ENCODE measurements at regions not wholly inside any gene's neighbourhood (a gene's known extent, or its start where the extent isn't known, plus 50 kb on each side); places are given as distances from the start of the nearest gene placed in this dataset.
A peak's percentile ranks its signal among the peaks of the same experiment; 100 is the strongest.
"Not testable (repeated sequence)": the region's sequence is repeated elsewhere in the genome, so short reads cannot be mapped to it uniquely, and the experiment has no call there.

DNA sequence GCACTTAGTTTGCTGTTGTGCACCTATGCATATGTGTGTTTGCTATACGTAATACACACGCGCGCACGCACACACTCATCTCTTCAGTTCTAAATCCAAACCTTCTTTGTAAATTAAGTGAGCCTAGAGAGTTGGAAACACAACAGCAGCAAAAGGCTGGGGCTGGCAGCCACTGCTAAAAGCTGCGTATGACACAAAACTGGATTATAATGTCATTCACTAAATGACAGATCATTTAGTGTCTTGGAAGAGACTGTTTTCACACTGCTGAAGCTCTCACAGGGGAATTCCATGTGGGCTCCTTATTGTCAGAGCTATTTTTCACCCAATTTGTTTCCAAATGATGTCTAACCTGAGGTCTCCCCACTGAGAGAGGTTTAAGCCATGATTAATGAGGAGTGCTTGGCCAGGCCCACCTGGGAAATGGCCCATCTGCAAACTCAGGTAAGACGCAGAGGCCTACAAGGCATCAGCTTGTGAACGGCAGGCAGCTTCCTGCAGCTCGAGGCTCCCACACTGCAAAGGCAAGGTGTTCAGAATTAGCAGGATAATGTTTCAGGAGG is 94.2 kb downstream of the OLIG3 start:
- DNase-seq (ENCODE audit: low read depth in 3 of 3): no peak

DNA sequence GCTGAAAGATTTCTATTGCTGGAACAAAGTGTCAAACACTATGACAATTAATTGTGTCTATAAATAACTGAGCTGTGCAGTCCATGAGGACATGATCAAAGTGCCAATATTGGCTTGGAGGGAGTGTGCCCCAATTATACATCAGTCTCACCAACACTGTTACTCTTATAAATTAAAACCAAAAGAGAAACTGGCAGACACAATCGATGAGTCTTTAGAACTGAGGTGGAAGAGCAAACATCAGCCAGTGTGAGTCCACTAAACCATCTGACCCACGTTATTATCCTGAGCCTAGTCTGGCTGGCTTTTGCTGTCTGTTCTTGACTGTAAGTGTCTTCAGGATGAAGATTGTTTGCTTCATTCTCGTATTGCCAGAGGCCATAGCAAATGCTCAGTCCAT is 98.9 kb downstream of the OLIG3 start:
- no peak for DNase-seq (ENCODE audit: low read depth in 3 of 3)

DNA sequence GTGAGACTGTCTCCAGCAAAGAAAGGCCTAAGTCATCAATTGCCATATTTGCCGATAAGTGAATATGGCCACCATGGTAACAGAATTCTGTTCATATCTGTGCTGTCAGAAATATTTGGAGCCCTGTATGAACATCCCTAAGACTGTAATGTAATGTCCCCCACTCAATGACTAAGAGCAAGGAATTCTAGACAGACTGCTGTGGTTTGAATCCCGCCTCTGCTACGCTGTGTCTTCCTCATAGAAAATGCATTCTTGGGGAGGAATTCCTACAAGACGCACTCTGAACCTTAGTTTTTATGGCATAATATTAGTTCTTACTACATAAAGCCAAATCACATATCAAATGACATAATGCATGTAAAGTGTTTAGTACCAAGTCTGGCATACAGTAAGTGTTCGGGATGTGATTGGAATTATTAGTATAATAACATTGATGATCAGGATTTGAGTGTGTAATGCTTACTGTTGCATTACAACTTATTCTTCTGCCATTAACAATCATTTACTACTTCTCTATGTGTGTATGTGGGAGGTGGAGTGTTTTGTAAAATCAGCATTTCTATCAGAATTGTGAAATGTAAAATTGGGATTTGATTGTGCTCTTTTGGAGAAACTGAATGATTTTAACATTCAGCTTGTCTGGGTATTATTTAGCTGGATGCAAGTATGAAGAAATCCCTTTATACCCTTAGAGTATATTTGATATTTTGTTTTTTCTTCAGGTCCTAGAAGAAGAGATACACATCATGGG is 103.0 kb downstream of the OLIG3 start:
- DNase-seq (ENCODE audit: low read depth in 3 of 3): no peak

DNA sequence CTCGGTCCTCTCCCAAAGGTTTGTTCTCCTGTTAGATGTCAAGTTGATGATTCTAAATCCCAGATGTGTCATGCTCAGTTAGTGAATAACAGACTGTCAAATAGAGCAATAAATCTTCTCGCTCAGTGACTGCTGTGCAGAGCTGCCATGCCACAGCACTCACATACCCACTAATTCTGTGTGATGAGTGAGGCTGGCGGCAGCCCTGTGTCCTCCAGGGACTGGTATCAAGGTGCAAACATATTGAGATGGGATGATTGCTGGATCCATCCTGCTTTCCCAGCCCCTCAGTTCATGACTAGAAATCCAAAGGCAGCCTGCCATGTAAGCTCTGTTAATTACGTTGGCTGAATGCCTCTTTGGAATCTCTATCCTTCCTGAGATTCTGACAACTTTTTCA is 103.9 kb downstream of the OLIG3 start:
- DNase-seq (ENCODE audit: low read depth in 3 of 3): no peak

DNA sequence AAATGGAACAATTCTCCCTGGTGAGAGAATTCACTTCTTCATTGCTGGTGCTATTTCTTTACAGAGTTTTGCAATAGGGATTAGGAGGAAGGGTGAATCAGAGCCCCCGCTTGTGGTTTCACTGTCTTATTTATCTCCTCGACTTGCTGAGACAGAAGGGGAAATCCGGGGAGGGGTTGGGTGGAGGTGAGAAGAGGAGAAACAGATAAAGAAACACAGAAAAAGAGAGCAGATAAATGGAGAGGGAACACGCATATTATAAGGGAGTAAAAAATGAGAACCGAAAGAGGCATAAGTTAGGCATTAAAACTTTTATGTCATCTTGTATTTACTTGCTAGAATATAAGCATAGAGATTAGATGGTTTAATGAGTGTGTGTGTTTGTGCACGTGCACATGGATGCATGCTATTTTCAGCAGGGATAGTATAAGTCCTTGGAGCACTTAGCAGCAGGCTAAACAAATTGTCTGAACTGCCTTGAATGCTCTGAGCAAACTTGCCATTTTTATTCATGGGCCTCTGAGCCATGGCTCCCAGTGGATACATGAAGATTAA is 105.0 kb downstream of the OLIG3 start:
- peak; percentile 54 to 74 (median 56) for DNase-seq (ENCODE audit: low read depth in 3 of 3)

DNA sequence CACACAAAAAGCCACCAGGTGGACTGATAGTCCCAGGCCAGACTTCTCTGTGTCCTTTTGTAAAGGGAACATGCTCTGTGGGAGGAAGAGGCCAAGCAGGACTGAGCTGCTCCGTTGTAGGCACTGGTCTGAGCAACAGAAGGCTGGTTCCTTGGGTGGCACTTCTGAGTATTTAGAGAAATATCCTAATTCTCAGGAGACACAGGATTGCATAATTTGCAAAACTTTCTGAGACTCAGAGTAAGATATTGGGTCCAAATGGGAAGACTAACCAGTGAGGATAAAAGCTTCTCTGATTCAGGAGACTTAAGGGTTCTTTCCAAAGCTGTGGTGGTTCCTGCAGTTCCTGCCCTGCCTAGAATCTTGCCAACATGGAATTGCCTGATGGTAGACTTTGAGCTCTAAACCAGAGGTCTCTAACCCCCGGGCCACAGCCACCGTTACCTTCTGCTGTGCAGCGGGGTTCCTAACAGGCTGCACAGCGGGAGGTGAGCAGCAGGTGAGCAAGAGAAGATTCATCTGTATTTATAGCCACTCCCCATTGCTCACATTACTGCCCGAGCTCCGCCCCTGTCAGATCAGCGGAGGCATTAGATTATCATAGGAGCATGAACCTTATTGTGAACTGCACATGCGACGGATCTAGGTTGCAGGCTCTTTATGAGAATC is 107.0 kb downstream of the OLIG3 start:
- no peak for DNase-seq (ENCODE audit: low read depth in 3 of 3)

DNA sequence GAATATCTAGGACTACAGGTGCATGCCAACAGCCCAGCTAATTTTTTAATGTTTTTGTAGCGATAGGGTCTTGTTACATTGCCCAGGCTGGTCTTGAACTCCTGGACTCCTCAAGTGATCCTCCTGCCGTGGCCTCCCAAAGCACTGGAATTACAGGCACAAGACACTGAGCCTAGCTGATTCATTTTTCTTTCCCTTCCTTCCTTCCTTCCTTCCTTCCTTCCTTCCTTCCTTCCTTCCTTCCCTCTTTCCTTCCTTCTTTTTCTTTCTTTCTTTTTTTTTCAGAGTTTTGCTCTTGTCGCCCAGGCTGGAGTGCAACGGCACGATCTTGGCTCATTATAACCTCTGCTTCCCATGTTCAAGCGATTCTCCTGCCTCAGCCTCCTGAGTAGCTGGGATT is 110.9 kb downstream of the OLIG3 start:
- not testable (repeated sequence) for DNase-seq (ENCODE audit: low read depth in 3 of 3)

DNA sequence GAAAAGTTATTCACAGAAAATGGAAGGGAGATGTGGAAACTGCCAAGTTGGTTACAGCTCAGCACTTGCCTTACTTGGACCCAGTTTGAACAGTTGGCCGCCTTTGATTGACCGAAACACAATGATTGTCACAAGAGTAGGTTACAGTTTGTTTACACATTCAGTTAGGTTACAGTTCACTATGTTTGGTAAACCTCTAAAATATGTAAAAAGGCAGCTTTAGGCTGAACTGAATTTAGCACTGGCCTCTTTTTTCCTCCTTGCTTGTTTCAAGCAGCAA is 116.2 kb downstream of the OLIG3 start:
- no peak for DNase-seq (ENCODE audit: low read depth in 3 of 3)

DNA sequence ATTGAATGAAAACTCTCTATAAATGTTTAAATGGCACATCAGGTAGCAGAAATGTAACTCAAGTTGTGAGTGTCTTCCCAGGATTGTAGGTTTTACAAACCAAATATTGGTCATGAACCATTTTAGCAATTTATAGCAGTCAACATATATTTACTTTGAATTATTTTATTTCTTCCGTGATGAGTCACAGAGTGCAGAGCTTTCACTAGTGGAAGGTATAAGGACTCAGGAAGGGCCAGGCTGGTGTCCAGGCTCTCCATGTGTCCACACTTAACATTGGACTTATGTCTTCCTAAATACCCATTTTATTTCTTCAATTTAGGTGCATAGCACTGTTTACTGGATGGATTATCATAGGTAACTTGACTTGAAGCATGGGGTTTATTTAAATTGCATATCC is 120.9 kb downstream of the OLIG3 start:
- DNase-seq (ENCODE audit: low read depth in 3 of 3): no peak

DNA sequence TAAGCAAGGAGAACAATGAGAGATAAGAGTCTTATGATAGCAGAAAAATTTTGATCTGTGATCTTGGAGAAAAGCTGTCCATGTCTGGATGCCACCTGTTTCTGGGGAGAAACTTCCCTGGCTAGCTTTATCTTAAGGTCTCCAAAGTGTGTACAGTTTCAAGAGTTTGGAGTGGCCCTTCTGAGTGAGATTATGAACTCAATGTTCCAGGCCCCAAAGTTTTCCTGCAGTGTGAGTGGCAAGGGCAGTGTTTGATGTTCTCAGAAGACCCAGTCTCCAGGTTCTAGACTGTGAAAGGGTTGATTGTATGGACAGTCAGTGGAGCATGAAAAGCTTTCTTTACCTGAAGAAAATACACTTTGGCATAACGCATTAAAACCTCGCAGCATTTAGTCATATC is 121.7 kb downstream of the OLIG3 start:
- no peak for DNase-seq (ENCODE audit: low read depth in 3 of 3)

DNA sequence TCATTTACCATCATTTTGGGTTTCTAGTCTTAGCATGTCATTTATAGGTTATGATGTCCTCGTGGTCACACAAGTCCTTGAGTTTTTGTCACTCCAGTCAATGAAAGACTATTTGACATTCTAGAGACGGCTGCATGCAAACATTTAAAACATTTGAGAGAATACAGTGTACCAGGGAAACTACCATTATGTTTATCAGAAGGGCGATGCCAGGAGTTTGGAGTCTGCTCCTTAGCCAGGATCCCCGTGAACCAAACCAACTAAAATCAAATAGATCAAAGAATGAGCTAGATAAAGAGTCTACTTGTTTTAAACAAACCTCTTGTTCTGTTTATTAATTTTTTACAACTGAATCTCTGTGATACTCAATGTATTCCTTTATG is 122.6 kb downstream of the OLIG3 start:
- no peak for DNase-seq (ENCODE audit: low read depth in 3 of 3)

DNA sequence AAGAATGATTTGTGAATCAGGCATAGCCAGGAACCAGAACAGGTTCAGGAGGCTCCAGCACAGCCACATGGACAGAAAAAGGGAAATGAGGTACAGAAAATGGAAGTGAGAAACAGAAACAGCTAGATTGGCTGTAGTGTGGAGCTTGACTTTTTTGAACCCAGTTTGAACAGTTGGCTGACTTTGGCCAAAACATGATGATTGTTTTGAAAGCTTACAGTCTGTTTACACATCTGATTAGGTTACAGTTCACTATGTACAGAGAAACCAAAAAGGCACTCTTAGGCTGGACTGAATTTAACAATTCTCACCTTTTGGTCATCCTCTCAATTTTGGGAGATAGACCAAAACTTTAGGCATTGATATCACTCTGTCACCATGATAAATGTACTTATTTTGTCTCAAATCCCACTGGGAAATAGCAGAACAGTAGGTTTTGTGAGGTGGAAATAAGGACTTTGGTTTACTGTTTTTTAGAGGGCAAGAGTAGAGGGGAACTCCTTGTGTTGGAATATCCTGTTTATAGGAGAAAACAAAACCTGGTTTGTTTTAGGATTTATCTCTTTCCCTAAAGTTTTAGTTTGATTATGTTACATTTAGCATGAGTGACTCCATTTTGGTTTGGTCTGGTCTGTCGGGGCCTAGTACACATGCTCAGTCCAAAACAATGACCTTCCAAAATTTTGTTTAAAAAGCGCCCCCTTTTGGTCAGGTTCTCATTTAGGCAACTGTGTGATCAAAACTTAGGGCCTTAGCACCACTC is 123.1 kb downstream of the OLIG3 start:
- DNase-seq (ENCODE audit: low read depth in 3 of 3): no peak

DNA sequence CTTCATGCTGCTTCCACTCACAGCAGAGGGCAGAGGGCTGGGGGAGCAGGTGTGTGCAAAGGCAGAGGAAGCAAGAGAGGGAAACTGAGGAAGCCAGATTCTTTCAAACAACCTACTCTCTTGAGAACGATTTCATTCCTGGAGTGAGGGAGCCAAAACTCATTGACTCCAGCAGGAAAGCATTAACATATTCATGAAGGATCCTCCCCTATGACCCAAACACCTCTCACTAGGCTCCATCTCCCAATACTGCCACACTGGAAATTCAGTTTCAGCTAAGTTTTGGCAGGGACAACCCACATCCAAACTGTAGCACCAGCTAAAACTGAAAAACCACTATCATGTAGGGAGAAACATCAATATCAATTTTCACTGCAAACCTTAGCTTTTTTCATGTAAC is 125.1 kb downstream of the OLIG3 start:
- no peak for DNase-seq (ENCODE audit: low read depth in 3 of 3)

DNA sequence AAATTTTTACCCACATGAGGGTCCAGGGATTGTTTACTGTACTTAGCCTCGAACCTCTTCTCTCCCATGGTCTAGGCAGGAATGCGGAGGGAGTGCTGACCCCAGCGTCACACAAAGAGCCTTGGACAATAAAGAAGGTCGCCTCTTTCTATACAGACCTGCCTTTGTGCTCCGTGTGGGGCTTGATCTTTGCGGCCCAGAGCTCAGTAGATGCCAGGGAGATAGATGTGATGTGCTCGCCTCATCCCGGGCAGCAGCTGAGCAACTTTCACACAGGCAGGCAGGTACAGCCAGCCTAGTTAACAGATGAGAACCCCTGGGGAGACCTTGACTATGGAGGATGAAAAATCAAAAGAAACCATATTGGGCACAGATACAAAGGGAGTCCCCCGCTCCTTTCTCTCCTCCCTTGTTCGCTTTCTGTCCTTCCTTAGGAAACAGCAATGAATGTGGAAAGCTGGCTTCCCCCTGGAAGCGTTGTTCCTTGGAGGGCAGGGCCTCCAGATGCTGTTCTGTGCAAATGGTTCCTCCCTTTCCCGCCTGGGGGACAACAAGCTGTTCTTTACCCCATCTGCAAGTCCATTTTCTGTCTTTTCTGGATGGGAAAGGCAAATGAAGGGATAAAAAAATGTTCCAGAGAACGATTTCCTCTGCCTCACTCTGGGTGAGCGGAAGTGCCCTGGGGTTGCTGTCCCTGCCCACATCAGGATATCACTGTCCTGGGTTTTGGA is 128.3 kb downstream of the OLIG3 start:
- DNase-seq (ENCODE audit: low read depth in 3 of 3): no peak

DNA sequence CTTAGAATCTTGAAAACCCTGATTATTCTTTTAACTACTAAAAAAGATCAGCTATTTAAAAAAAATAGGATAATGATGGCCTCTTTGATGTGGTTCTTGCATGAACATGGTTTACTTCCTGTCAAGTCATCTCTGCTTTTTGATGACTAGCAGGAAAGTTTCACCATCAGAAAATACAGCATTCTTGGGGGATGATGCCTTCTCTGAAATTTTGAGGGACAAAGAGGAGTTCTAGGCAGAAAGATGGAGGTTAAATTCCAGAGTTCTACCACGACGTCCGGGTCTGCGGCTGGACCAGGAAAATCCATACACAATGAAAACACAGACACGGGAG is 130.4 kb downstream of the OLIG3 start:
- DNase-seq (ENCODE audit: low read depth in 3 of 3): no peak

DNA sequence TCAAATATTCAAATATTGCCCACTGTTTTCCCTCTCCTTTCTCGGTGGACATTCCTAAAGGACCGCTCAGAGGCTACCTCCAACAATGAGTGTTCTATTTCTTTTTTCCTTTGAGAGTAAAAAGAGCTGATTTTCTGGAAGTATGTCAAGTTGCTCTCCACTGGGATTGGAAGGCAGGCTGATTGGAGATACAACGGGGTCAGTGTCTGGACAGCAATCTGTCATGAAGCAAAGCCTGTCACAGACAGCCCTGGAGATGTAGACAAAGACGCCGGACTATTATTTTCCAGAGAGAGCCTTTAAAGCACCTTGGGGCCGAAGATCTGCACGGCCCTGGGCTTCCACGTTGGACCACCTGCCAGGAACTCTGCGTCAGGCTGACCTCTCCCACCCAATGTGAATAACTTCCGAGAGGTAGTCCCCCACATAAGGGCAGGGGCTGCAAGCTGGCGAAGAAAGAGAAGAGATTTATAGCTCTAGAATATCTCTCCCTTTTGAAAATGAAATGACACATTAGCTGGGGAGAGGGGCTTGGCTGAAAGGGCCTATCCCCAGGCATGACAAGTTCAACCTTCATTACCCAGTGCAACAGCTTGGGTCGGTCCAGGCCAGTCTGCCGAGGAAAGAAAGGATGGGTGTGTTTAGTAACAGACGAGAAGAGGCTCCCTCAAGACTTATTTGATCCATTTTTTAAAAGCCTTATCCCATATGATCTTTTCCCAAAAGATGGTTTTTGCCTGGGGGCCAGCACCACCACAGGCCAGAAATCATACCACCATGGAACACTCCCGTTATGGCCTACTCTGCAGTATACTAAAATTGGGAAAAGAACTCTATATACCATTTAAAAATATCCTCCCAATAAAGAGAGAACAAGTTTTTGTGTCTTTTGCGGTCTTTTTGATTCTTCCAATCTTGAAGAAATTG is 131.1 kb downstream of the OLIG3 start:
- DNase-seq (ENCODE audit: low read depth in 3 of 3): no peak

DNA sequence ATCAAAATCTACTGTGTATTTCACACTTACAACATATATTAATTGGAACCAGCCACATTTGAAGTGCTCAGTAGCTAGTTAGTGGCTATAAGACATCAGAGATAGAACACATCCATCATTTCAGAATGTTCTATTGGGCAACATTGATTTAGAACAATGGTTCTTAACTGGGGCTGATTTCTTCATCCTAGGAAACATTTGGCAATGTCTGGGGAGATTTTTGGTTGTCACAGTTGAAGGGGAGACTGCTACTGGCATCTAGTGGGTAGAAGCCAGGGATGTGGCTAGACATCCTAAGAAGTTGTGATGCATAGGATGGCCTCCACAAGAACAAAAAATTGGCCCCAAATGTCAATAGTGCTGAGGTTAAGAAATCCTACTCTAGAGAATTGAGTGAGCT is 132.5 kb downstream of the OLIG3 start:
- no peak for DNase-seq (ENCODE audit: low read depth in 3 of 3)

DNA sequence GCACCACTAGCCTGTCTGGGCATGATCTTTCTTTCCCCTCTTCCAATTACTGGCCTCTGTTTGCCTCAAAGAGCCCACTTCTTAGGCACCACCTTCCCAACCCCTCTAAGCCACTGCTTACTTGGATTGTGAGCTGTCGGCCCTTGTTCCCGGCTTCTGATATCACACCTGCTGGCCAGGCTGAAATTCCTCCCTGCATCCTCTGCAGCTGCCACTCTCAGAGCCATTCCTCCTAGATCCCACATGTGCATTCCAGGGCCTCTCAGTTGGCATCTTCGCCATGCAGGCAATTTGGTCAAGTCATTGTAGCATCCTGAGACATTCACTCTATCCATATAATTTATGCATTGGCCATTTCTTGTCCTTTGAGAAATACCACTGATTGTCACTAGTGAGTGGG is 135.9 kb downstream of the OLIG3 start:
- DNase-seq (ENCODE audit: low read depth in 3 of 3): no peak

DNA sequence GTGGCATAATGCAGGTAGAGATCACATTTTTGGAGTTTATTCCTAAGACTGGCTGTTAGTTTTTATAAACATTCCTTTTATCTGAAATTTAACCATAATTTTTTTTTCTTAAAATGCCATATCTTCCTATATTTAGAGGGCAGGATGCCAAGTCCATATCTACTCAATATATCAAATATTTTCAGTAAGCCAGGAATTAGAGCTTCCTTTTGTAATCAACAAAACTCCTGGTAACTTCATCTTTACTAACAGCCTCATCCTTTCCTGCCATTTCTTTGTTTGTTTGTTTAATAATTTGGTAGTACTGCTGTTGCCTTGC is 136.3 kb downstream of the OLIG3 start:
- no peak for DNase-seq (ENCODE audit: low read depth in 3 of 3)

DNA sequence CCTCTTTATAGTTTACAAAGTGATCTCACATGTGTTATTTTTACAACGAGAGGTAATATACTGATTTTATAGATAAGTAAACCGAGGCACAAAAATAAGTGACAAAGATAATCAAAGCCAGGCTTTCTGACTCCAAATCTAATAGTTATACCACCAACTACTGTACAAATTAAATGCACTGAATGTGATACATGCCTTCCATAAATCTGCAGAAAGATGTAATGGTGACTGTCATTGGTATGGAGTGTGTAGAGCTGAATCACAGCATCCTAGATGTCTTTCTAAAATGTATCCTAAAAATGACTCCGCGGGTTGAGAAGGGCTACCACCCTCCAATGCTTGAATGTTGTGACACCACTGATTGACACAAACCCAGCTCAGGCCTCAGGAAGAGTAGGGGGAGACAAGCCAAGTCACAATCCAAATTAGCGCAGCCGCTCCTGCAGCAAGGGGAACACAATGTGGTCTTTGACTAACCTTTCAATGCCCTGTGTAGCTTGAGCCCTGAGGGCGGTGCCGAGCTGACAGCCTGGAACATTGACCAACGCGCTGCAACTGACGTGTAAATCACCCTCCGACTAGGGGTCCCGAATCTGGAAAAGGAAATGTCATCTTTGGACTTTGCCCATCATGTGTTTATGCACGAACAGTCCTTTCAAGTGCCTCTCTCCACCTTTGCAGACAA is 136.8 kb downstream of the OLIG3 start:
- DNase-seq (ENCODE audit: low read depth in 3 of 3): no peak

All from stimulated activated CD4-positive, alpha-beta T cell treated with anti-CD3 and anti-CD28 coated beads, TNF-alpha, amount 100 ng/mL, for 48 hours (primary cell).